SU-DHL-6 (cell line): ENCODE measurements at regions not wholly inside any gene's neighbourhood (a gene's known extent, or its start where the extent isn't known, plus 50 kb on each side); places are given as distances from the start of the nearest gene placed in this dataset.

ENCODE experiments used
- H2AFZ ChIP-seq: fragments of 200-600 bp; sonication (generic); 2 replicates; pipeline ENCODE4 v1.6.1; 2014; ENCODE audit warnings: low read depth, mild to moderate bottlenecking, moderate library complexity, mixed read lengths, antibody characterized with exemption, low read length; ENCODE audit not compliant: severe bottlenecking
- H3F3A ChIP-seq: fragments of 200-600 bp; shearing (Covaris generic); 2 replicates; pipeline ENCODE4 v1.6.0; 2016; ENCODE audit warnings: antibody characterized with exemption, mild to moderate bottlenecking; ENCODE audit not compliant: insufficient read depth
- H3K27ac ChIP-seq: fragments of 200-600 bp; sonication (generic); 2 replicates; pipeline ENCODE4 v1.5.1; 2016; ENCODE audit warnings: low read depth, mild to moderate bottlenecking, low read length, moderate library complexity, mixed read lengths
- H3K27me3 ChIP-seq: fragments of 200-600 bp; sonication (generic), shearing (Covaris generic); 2 replicates; pipeline ENCODE4 v1.6.0; 2014; ENCODE audit warnings: mild to moderate bottlenecking, low read length
- H3K36me3 ChIP-seq: fragments of 200-600 bp; sonication (generic); 2 replicates; pipeline ENCODE4 v1.6.1; 2014; ENCODE audit warnings: mild to moderate bottlenecking, low read length, mixed read lengths
- H3K4me2 ChIP-seq: fragments of 300-600, 200-600 bp; shearing (Covaris generic), sonication (generic); 2 replicates; pipeline ENCODE4 v1.6.0; 2014; ENCODE audit warnings: low read length, low read depth, mild to moderate bottlenecking; ENCODE audit not compliant: poor library complexity, severe bottlenecking
- H3K4me3 ChIP-seq: fragments of 200-600 bp; sonication (generic); 2 replicates; pipeline ENCODE4 v1.5.1; 2014; ENCODE audit warnings: antibody characterized with exemption, low read length, mild to moderate bottlenecking, mixed read lengths; ENCODE audit not compliant: insufficient read depth, poor library complexity, severe bottlenecking
- H3K79me2 ChIP-seq: fragments of 200-600 bp; sonication (generic); 2 replicates; pipeline ENCODE4 v1.6.1; 2014; ENCODE audit warnings: mild to moderate bottlenecking, low read length, moderate library complexity; ENCODE audit not compliant: insufficient read depth
- H3K9ac ChIP-seq: fragments of 200-600 bp; sonication (generic); 2 replicates; pipeline ENCODE4 v1.7.0; 2014; ENCODE audit warnings: mild to moderate bottlenecking, low read length
- H3K9me2 ChIP-seq: fragments of 200-600 bp; sonication (generic); replicated peaks from 2 replicates; pipeline ENCODE4 v1.6.1; 2014; ENCODE audit warnings: low read length; ENCODE audit not compliant: insufficient read depth
- H3K9me3 ChIP-seq: fragments of 200-600 bp; sonication (generic); 2 replicates; pipeline ENCODE4 v1.6.1; 2014; ENCODE audit warnings: low read length, mixed read lengths; ENCODE audit not compliant: insufficient read depth
- H4K20me1 ChIP-seq: fragments of 200-600 bp; sonication (generic); 2 replicates; pipeline ENCODE4 v1.6.1; 2014; ENCODE audit warnings: low read depth, mild to moderate bottlenecking, antibody characterized with exemption, low read length, moderate library complexity, mixed read lengths
- CTCF ChIP-seq: fragments of 200-600 bp; sonication (generic); IDR thresholded peaks from one replicate; pipeline ENCODE4 v1.5.1; 2017; ENCODE audit warnings: antibody characterized with exemption, mild to moderate bottlenecking, low read length, moderate library complexity; ENCODE audit not compliant: insufficient read depth, poor library complexity, severe bottlenecking
- EZH2phosphoT487 ChIP-seq: fragments of 200-600 bp; sonication (generic), shearing (Covaris generic); conservative IDR thresholded peaks from 2 replicates; pipeline ENCODE4 v1.6.1; 2018; ENCODE audit warnings: mild to moderate bottlenecking, antibody characterized with exemption, low read length, moderate library complexity, mixed read lengths

- Histone ChIP-seq H3K9me2 (no peaks in the 10 kb centered on the region), H2AFZ (no peak overlapping the region), H3K9me3 (no peaks in the 10 kb centered on the region), H4K20me1 (no peaks in the 10 kb centered on the region), H3K9ac (no peak overlapping the region), H3K36me3 (no peaks in the 10 kb centered on the region), H3K27me3 (no peaks in the 10 kb centered on the region), H3K79me2 (no peaks in the 10 kb centered on the region), H3K27ac (no peak overlapping the region), H3F3A (no peaks in the 10 kb centered on the region), H3K4me3 (no peak overlapping the region), H3K4me2 (no peak overlapping the region)
- TF ChIP-seq CTCF (no peak), EZH2phosphoT487 (no peak)
Observed at GRCh38 chr16:73432850-73433730, 385.2 kb upstream of the ZFHX3 start.

GRCh38 chr16:73430138-73430537, 382.2 kb upstream of the ZFHX3 start:
- Histone ChIP-seq H3K9ac (no peak overlapping the region), H4K20me1 (no peaks in the 10 kb centered on the region), H3K4me2 (no peak overlapping the region), H3K36me3 (no peaks in the 10 kb centered on the region), H3K27me3 (no peaks in the 10 kb centered on the region), H3K4me3 (no peak overlapping the region), H3K27ac (no peak overlapping the region), H2AFZ (no peak overlapping the region), H3K79me2 (no peaks in the 10 kb centered on the region), H3K9me2 (no peaks in the 10 kb centered on the region), H3F3A (no peaks in the 10 kb centered on the region), H3K9me3 (no peaks in the 10 kb centered on the region)
- TF ChIP-seq EZH2phosphoT487 (no peak), CTCF (no peak)

- no peak for TF ChIP-seq EZH2phosphoT487
- TF ChIP-seq CTCF = no peak
- no peak overlapping the region for H3K27ac ChIP-seq
- H3K36me3 ChIP-seq = no peaks in the 10 kb centered on the region
- no peak overlapping the region for H3K4me3 ChIP-seq
- H3K79me2 ChIP-seq = no peaks in the 10 kb centered on the region
- H3K9me3 ChIP-seq = no peaks in the 10 kb centered on the region
- H3F3A ChIP-seq = no peaks in the 10 kb centered on the region
- no peak overlapping the region for H3K9ac ChIP-seq
- H2AFZ ChIP-seq = no peak overlapping the region
- H3K27me3 ChIP-seq = no peaks in the 10 kb centered on the region
- H3K4me2 ChIP-seq = no peak overlapping the region
- no peaks in the 10 kb centered on the region for H3K9me2 ChIP-seq
- H4K20me1 ChIP-seq = no peaks in the 10 kb centered on the region
Observed at GRCh38 chr16:73428121-73428520, 380.2 kb upstream of the ZFHX3 start.
